ENCODE measurements at regions not wholly inside any gene's neighbourhood (a gene's known extent, or its start where the extent isn't known, plus 50 kb on each side); places are given as distances from the start of the nearest gene placed in this dataset.
"Not testable (repeated sequence)": the region's sequence is repeated elsewhere in the genome, so short reads cannot be mapped to it uniquely, and the experiment has no call there.

DNA sequence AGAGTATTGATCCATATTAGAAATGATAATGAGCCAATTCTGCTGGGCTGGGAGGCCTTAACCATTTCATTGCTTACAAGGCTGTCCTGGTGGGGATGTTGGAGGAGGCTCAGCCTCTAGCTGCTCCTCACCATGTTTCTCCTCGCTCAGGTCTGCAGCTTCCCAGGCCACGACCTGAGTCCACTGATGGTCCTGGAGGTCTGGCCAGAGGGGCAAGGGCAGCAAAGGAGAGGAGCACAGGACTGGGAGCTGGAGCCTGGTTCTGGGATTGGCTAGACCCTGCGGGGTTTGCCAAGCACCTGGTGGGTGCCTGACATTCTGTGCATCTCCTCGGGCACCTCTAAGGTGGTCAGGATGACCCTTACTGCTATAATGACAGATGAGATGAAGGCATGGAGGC is 92.6 kb downstream of the KIF26A start:
- no peak for DNase-seq (ENCODE audit: low read depth)

DNA sequence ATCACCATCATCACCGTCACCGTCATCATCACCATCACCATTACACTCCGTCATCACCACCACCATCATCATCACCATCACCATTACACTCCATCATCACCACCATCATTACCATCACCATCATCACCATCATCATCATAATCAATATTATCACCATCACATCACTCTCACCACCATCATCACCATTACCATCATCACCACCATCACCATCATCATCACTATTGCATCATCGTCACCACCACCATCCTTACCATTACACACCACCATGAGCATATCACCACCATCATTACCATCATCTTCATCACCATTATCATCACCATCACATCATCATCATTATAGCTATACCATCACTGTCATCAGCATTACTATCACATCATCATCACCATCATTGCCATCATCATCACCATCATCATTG is 93.7 kb downstream of the KIF26A start:
- DNase-seq (ENCODE audit: low read depth): no peak

DNA sequence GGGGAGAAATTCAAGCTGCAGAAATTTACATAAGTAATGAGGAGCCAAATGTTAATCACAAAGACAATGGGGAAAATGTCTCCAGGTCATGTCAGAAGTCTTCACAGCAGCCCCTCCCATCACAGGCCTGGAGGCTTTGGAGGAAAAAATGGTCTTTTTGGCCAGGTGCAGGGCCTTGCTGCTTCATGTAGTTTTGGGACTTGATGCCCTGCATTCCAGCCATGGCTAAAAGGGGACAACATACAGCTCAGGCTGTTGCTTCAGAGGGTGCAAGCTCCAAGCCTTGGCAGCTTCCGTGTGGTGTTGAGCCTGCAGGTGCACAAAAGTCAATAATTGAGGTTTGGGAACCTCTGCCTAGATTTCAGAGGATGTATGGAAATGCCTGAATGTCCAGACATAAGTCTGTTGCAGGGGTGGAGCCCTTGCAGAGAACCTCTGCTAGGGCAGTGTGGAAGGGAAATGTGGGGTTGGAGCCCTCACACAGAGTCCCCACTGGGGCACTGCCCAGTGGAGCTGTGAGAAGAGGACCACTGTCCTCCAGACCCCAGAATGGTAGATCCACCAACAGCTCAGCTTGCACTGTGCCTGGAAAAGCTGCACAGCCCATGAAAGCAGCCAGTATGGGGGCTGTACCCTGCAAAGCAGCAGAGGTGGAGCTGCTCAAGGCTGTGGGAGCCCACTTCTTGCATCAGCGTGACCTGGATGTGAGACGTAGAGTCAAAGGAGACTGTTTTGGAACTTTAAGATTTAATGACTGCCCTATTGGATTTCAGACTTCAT is 95.8 kb downstream of the KIF26A start:
- DNase-seq (ENCODE audit: low read depth): not testable (repeated sequence)

DNA sequence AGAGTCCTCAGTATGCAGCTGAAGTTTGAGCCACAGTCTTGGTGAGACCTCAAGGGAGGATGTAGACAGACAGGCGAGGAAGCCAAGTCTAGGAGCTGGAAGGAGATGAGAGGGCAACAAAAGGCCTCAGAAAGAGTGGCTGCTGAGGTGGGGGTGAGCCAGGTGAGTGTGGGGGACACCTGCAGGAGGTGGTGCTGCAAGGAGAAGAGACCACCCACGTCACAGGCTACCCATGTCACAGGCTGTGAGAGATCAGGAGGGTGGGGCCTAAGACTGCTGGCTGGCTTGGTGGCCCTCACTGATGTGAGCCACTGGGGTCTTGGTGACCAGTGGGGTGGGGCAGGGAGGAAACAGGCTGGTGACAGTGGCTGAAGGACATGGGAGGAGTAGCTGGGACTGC is 97.3 kb downstream of the KIF26A start:
- DNase-seq (ENCODE audit: low read depth): no peak

DNA sequence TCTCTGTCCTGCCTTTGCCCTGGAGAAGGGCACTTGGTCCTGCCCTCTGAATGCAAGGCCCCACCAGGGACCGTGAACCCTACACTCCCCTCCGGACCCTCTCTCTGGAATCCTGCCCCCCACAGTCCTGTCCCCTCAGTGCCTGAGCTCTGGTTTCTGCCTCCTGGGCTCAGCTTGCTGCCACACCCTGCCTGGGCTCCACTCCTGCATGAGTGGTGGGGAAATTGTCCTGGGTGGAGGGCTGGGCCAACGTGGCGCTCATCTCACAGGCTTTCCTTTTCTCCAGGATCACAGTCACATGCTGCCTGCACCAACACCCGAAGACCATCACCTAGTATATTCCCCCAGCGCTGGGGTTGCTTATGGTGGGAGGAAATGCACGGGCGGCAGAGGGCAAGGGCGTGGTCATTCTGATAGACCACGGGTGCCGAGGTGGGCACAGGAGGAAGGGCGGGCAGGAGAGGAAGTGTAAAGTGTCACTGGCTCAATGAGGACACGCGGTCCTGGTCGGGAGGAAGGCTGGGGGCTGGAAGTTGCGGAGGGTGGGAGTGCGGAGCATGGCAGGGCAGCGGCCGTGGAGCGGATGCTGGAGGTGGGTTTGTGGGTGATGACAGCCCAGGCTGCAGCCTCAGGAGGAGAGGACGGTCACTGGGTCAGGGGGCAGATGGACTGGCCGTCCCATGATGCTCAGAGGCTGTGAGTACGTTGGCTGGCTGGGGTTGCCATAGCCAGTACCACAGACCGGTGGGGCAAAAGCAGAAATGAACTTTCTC is 99.5 kb downstream of the KIF26A start:
- no peak for DNase-seq (ENCODE audit: low read depth)

DNA sequence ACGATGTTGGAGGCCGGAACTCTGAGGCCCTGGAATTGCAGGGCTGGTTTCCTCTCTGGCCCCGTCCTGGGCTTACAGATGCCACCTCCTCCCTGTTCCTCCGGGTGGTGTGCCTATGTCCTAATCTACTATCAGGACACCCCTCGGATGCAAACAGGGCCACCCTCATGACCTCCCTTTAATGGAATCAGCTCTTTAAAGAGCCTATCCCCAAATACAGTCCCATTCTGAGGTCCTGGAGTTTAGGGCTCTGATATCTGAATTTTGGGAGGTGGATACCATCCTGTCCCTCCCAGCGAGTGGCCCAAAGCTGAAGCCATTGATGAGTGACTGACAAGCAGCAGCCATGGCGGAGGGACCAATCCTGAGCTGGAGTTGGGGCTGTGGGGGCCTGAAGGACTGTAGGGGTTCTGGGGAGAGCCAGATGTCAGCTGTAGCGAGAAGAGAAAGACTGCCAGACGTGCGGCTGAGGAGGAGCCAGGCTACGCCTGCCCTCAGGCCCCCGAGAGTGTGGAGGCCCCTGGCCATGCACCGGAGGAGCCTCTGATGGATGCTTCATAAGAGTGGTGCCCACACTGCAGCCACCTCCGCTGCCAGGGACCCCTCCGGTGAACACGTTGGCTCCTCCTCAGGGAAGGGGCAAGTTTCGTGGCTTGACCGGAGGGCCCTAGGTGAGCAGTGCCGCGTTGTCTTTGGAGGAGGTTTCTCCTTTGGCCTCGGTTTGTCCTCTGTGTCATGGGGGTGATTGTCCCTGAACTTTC is 100.2 kb downstream of the KIF26A start:
- no peak for DNase-seq (ENCODE audit: low read depth)

DNA sequence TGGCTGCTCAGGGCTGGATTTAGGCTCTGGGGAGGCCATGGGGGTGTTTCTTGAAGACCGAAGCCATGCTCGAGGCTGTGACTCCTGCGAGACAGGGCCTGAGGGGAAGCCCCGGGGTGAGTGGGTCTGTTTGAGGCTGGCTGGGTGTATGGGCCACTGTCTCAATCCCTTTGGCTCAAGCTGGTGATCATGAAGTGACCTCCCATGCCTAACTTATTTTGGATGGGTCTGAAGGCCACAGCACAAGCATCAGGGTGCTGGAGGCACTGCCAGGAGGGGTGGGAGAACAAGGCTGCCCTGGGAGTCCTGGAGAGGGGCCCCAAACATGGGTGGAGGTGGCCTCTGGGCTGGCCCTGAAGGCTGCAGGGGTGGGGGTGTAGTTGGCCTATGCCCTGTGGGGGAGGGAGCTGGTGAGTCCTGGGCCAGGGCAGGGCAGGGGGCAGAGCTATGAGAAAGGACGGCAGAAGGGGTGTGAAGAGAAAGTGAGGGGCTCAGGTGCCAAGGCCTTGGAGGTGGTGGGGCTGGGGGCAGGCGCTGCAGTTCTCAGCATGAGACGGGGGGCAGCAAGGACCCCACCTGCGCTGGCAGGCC is 100.9 kb downstream of the KIF26A start:
- DNase-seq (ENCODE audit: low read depth): no peak

DNA sequence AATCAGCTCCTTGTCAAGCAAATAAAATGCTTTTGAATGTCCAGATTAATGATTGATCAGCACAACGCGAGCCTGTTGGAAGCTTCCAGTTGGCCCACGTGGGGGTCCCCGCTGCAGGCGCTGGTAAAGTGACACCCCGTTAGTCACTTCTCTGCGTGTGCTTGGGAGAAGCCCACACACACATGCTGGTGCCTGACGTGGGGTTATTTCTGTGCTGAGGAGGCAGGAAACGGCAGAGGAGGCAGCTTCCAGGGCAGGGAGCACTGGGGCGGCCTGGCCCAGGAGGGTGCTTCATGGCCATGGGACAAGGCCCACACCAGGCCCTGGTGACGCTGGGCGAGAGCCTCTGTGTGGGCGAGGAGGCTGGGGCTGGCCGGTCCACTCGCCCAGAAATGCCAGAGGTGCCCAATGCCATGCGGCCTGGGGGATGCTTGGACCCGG is 101.5 kb downstream of the KIF26A start:
- DNase-seq (ENCODE audit: low read depth): no peak

DNA sequence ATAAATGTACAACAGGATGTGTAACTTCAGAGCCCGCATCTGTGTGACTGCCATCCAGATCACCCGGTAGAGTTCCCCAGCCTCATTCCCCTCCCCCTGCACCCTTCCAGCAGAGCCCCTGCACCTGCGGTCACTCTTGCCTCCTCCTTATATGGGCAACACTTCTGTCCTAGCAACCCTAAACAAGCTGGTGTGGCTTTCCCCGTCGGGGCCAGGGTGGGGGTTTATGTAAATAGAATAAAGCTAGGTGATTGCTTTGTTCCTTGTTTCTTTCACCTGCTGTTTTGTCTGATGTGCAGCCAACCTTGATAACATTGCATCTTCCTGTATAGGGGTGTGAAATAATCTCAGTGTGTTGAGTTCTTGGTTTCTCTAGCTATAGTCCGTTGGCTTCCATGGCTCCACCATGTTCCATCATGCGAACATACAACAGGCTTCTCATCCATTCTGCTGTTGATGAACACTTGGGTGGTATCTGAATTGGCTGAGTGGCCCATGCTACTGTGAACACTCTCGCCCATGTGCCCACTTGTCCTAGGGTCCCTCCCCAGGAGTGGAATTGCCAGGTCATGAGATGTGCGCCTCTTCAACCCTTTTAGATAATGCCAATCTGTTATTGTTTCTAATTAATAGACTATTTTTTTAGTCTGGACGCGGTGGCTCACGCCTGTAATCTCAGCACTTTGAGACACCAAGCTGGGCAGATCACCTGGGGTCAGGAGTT is 102.2 kb downstream of the KIF26A start:
- DNase-seq (ENCODE audit: low read depth): no peak

DNA sequence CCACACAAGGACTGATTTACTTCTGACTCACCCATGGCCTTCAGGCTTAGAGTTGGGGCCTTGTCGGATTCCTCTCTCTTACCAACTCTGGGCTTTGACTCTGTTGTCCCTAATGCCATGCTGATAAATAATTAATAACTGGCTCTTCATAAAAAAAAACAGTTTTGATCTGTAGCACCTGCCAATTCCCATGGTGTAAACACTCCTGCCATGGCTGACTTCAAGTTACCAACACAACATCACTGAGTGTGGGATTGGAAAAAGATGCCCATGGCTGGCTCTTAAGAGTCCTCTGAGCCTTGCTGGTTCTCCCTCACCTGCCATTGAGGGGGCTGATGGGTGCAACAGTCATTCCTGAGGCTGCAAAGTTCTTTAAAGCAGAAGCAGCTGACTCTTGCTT is 104.8 kb downstream of the KIF26A start:
- DNase-seq (ENCODE audit: low read depth): no peak

DNA sequence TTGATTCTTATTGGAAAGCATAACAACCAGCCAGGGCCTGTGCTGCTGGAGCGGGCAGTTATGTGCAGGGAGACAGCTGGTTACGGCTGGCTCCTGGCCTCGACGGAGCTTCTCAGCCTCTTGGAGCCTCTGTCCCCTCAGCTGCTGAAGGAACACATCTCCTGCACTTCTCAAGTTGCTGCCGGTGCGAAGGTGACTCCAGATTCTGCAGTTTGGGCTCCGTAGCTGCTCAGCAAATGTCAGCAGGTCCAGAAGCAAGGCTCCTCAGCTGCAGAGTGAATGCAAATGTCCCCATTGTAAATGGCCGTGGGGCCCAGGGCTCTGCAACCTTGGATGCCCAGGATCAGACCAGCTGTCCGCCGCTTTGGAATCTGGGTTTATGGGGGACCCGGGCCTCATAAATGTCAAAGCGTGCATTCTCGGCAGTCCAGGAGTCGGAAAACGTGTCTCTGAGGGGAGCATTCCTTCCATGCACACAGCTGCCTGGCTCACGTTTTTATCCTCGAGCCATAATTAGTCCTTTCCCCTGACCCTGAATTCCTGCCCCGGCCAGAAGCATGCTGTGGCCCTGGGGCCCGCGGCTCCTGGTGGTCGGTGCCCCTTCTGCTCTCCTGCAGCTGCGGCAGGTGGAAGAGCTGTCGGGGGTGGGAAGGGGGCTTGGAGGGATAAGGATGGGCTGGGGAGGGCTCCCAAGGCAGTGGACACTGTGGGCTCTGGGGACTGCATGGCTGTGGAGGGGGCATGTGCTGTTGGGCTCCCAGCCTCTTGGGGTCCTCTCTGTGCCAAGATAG is 106.0 kb downstream of the KIF26A start:
- no peak for DNase-seq (ENCODE audit: low read depth)

DNA sequence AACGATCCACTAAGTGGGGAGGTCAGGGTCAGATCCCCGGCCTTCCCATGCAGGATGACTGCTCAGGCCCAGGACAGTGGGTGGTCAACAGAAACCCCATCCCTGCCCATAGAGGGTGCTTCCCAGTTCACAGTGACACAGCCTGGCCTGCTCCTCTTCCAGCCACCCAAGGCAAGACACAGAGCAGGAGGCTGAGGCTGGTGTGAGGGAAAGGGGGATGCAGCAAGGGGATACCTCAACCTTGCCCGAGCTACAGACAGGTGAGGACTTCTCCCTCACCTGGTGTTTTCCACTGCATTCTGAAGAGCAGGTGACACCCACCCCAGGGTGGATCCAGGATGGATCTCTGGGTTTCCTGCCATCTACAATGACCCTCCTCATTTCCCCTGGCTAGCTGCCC is 106.7 kb downstream of the KIF26A start:
- DNase-seq (ENCODE audit: low read depth): no peak

DNA sequence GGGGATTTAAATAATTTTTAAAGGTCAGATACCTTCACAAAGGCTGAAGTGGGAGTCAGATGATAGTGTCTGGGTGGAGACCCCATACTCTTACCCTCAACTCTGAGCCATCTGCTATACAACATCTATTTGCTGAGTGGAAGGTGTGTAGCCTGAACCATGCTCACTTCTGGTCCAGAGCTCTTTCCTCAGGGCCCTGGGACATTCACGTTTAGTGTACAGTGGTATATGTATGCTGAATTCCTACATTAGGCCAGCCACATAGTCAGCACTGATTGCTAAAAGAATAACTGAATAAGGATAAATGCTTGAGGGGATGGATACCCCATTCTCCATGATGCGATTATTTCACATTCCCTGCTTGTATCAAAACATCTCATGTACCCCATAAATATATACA is 107.3 kb downstream of the KIF26A start:
- DNase-seq (ENCODE audit: low read depth): no peak

DNA sequence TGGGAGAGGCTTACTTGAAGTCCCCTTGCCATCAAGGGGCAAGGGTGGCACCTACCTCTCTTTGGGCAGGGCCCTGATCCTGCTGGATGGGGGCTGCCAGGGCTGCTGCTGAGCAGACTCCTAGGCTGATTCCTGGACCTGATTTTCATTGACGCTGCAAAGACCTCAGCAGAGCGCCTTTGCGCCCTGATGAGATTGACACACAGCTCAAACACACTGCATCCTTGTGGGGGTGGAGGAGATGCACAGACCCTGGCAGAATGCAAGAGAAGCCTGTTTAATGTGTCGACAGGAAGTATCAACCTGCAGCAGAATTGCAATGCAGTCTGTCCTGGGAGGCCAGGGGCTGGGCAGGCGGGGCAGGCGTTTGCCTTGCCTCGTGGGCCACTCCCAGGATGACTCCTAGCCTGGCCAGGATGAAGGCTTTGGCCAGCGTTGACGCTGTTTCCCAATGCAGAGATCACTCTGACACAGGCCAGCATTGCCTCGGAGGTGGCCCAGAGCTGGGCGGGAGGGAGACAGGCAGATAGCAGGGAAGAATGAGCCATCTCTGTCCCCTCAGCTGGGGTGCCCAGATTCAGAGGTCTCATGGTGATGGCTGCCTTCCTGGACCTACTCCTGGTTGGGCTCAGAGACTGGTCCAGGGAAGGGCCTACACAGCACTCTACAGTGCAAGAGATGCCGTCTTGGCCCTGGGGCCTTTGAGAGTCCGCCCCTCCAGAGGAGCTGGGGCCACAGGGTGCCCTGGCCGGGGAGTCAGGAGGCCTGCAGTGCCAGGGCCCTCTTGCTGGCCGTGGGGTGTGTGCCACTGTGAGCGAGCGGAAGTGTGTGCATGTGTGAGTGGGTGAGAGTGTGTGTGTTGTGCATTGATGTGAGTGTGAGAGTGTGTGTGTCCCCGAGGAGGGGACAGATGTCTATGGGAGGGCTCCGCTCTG is 108.3 kb downstream of the KIF26A start:
- no peak for DNase-seq (ENCODE audit: low read depth)

DNA sequence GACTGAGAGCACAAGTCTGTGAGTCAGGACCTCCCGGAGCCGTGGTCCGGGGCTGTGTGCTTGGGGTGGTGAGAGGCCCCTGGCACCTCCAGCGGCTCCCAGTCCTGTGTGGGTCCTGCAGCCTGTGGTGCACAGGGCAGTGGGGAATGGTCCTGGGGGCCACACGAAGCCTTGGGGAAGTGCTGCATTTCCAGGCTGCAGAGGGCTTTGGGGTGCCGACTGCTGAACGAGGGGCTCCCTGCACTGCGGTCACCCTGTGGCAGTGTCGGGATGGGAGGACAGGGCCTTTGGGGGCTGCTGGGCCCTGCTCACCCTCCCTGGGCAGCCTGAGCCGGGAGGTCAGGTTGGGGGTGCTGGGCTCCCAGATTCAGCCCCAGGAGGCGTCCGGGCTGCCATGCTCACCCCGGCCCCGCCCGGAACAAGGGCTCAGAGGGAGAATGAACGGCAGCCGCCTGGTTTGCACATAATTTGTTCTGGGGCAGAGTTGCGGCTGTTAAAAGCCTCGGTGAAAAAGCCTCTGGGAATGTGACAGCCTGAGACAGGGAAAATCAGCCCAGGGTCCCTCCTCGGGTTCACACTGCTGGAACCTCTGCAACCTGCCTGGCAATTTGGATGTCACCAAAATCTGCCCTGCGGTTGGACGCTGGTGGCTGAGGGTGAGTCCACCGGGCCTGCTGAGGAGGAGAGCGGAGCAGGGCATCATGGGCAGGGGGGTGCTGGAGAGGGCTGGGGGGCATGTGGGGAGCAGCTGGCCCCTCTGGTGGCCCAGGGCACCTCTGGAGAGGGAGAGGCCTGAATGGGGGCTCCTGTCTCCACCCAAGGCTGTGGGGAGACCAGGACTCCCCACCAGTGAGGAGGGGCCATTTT is 109.2 kb downstream of the KIF26A start:
- DNase-seq (ENCODE audit: low read depth): no peak

DNA sequence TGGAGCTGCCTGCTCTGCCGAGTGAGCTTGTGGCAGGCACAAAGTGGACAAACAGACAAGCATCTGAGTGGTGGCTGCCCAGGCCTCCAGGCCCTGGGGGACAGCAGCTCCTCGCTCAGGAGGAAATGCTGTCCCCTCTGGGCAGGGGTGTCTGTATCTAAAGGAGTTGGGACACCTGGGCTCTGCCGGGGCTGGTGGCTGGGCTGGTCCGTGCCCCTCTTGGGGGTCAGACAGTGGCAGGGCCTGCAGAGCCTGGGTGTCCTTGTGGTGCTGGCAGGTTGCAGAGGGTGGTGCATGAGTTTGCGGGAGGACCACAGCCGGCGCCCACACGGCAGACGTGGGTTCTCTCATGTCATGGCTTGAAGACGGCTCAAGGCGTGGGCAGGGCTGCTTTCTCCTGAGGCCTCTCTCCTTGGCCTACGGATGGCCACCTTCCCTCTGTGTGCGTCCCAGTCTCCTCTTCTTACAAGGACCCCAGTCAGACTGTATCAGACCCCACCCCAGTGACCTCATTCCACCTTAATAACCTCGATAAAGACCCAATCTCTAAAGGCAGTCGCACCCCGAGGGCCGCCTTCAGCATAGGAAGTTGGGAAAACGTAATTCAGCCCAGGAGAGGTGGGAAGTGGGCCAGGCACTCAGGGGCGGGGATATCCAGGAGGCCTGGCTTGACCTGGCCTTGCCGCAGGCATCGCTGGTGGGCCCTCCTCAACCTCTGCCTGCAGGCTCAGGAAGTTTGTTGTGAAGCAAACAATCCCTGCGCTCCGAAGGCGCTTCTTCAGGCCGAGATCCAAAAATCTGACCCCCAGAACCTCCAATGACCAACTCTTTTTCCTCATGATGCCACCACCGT is 110.0 kb downstream of the KIF26A start:
- DNase-seq (ENCODE audit: low read depth): no peak

DNA sequence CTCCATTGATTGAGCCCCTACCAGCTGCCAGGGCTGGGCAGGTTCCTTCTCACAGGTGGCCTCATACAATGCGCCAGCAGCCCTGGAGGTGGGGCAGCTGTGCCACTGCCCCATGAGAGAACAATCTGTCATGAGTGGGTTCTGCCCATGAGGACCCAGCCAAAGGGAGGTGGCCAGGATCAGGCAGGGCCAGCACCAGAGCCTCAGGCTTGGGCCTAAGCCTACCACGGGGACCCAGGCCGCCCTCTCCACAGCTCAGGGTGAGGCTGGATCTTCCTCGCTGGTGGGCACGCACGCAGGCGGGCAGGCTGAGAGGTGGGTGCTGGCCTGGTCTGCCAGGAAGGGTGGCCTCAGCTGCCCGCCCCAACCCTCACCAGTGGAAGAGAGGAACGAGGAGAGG is 110.7 kb downstream of the KIF26A start:
- DNase-seq (ENCODE audit: low read depth): no peak

DNA sequence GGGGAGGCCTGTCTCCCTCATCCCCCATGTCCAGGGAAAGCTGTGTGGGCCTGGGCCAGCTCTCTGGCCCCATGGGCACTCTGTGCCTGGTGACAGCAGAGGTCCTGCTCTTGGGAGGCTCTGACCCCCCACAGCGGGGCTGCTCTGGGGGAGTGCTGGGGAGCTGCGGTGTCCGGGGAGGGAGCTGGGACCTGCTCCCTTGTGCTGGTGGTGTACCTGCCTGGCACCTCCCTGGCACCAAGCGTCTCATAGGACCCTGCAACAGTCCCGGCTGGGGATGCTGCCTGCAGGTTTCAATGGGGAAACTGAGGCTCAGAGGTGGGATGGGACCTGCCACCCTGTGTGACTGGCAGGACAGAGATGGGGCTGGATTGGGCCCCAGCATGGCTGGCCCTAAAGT is 111.3 kb downstream of the KIF26A start:
- DNase-seq (ENCODE audit: low read depth): no peak
